Adrenal gland (tissue), 9 donors: ENCODE measurements at regions not wholly inside any gene's neighbourhood (a gene's known extent, or its start where the extent isn't known, plus 50 kb on each side); places are given as distances from the start of the nearest gene placed in this dataset.

ENCODE experiments used
- DNase-seq, 7 donors: peaks; one replicate each; pipeline ENCODE4 v3.0.0-alpha.2; 2019 to 2020
- H3K27ac ChIP-seq, 5 donors: fragments of 200-600 bp; sonication (generic) in 4 of 5; 1 replicate in 3 of 5; 2 replicates in 2 of 5; pipeline versions ENCODE4 v1.5.1 to v1.8.0; 2016 to 2020; ENCODE audit warnings: mild to moderate bottlenecking in 1 of 5
- H3K27me3 ChIP-seq: fragments of 200-600 bp; 2 replicates; pipeline ENCODE4 v1.8.0; 2021
- H3K36me3 ChIP-seq, 2 donors: fragments of 200-600 bp; replicated peaks in 1 of 2; 1 replicate in 1 of 2; 2 replicates in 1 of 2; pipeline versions ENCODE4 v1.5.1 to v1.8.0; 2018 to 2022
- H3K4me1 ChIP-seq, 2 donors: fragments of 200-600 bp; replicated peaks in 1 of 2; 1 replicate in 1 of 2; 2 replicates in 1 of 2; pipeline versions ENCODE4 v1.5.1 to v1.8.0; 2018 to 2021
- H3K4me3 ChIP-seq, 4 donors: fragments of 200-600 bp; sonication (generic) in 3 of 4; one replicate each; pipeline ENCODE4 v1.5.1; 2016 to 2018
- H3K9me3 ChIP-seq, 3 donors: fragments of 200-600 bp; sonication (generic) in 1 of 3; replicated peaks in 1 of 3; 1 replicate in 2 of 3; 2 replicates in 1 of 3; pipeline versions ENCODE4 v1.5.1 to v1.8.0; 2016 to 2021
- CTCF ChIP-seq, 6 experiments: fragments of 450-650 bp in 4 of 6; fragments of 200-600 bp in 2 of 6; sonication (generic) in 1 of 6; IDR thresholded peaks; 1 replicate in 5 of 6; 2 replicates in 1 of 6; pipeline versions ENCODE4 v1.5.1 to v1.8.0; 2016 to 2021; ENCODE audit warnings: antibody characterized with exemption in 6 of 6, mild to moderate bottlenecking in 2 of 6, moderate library complexity in 1 of 6
- POLR2A ChIP-seq, 2 donors: fragments of 450-650 bp; IDR thresholded peaks; one replicate each; pipeline ENCODE4 v1.6.1; 2017; ENCODE audit warnings: antibody characterized with exemption in 2 of 2, mild to moderate bottlenecking in 2 of 2, moderate library complexity in 1 of 2
- WGBS, 4 donors: extraction: QIAGEN DNeasy Blood & Tissue Kit in 2 of 4; methylation state at CpG; one replicate each; pipeline versions ENCODE4 v1.1.5 to v1.1.7; 2013 to 2017; 5-methylcytosine and 5-hydroxymethylcytosine counted together
- intact Hi-C, 2 donors: fragments of 100-400 bp; cut with DNase I; formaldehyde crosslinking; loops; one replicate each; pipeline versions ENCODE4 v1.14.1 to v1.15.0; 2022 to 2023
- donor health status: healthy with polysubstance abuse.
- donor health status: Bipolar disorder and iron deficiency.
- donor health status: DM: yes; HTN: yes; CAD: no.
- donor health status: DM: no; HTN: no; CAD: no.
- donor health status: DM: no; HTN: no; CAD: no.

DNA sequence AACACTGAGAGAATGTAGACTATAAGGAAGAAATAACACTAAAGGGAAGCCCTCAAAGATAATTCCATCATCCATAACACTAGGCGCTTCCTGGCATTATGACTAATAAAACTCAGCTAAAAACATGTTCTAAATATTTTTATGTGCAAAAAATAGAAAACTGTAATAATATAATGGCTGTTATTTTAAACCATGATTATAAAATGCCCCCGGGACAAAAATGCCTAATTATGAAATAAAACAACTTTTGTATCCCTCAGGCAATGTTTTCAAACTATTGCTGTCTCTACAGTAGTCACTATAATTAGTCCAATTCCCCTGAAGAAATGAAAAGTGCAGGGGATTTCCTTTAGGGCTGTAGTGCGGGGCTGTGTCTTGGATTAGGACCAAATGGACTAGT is 242.4 kb downstream of the RNF144B start:
- H3K4me1 ChIP-seq: no peaks in the 10 kb centered on the region
- H3K9me3 ChIP-seq: no peaks in the 10 kb centered on the region
- H3K4me3 ChIP-seq: no peak overlapping the region
- no peak for DNase-seq
- no peaks in the 10 kb centered on the region for H3K36me3 ChIP-seq
- intact Hi-C loops: no loop called here
- no peak for TF ChIP-seq CTCF (IDR thresholded peaks at IDR 0.05)
- no peak for TF ChIP-seq POLR2A (IDR thresholded peaks at IDR 0.05)
- H3K27me3 ChIP-seq: no peaks in the 10 kb centered on the region
- H3K27ac ChIP-seq: no peak overlapping the region
- 63 to 77% (median 68%) methylated on average over 3 of the region's 3 CpGs for WGBS, 4 donors

GRCh38 chr6:18632670-18633410 is 245.7 kb downstream of the RNF144B start:
- intact Hi-C loops: no loop called here

GRCh38 chr6:18634912-18635311 is 247.8 kb downstream of the RNF144B start:
- intact Hi-C loops: no loop called here
- Histone ChIP-seq H3K27me3 (no peaks in the 10 kb centered on the region), H3K27ac (no peak overlapping the region), H3K36me3 (no peaks in the 10 kb centered on the region), H3K9me3 (no peaks in the 10 kb centered on the region), H3K4me1 (no peaks in the 10 kb centered on the region), H3K4me3 (no peak overlapping the region)
- DNase-seq: no peak
- WGBS, 4 donors: 81 to 88% (median 84%) methylated on average over 6 of the region's 6 CpGs
- no peak for TF ChIP-seq CTCF (IDR thresholded peaks at IDR 0.05)
- TF ChIP-seq POLR2A (IDR thresholded peaks at IDR 0.05): no peak

More at GRCh38 chr6:18632670-18633410, 245.7 kb downstream of the RNF144B start:
- Histone ChIP-seq H3K4me1 (no peaks in the 10 kb centered on the region), H3K27me3 (no peaks in the 10 kb centered on the region), H3K9me3 (no peaks in the 10 kb centered on the region), H3K27ac (no peak overlapping the region), H3K4me3 (no peak overlapping the region), H3K36me3 (no peaks in the 10 kb centered on the region)
- WGBS, 4 donors: 52 to 59% (median 54%) methylated on average over 4 of the region's 4 CpGs
- TF ChIP-seq CTCF (IDR thresholded peaks at IDR 0.05) (no peak), POLR2A (IDR thresholded peaks at IDR 0.05) (no peak)
- no peak for DNase-seq

GRCh38 chr6:18640134-18640533 is 253.0 kb downstream of the RNF144B start:
- H3K27ac ChIP-seq: no peak overlapping the region
- no peaks in the 10 kb centered on the region for H3K4me1 ChIP-seq
- no peaks in the 10 kb centered on the region for H3K9me3 ChIP-seq
- no peaks in the 10 kb centered on the region for H3K27me3 ChIP-seq
- no peak for TF ChIP-seq CTCF (IDR thresholded peaks at IDR 0.05)
- TF ChIP-seq POLR2A (IDR thresholded peaks at IDR 0.05): no peak
- H3K4me3 ChIP-seq: no peak overlapping the region
- intact Hi-C loops: no loop called here
- no peak for DNase-seq
- H3K36me3 ChIP-seq: no peaks in the 10 kb centered on the region
